ENCODE measurements at regions not wholly inside any gene's neighbourhood (a gene's known extent, or its start where the extent isn't known, plus 50 kb on each side); places are given as distances from the start of the nearest gene placed in this dataset.

- TF ChIP-seq CTCF (IDR thresholded peaks at IDR 0.05; ENCODE audit: poor library complexity, severe bottlenecking) (no peak), RAD21 (conservative IDR thresholded peaks at IDR 0.05) (no peak)
Observed at GRCh38 chr12:59871779-59872178, 275.9 kb downstream of the SLC16A7 start.

Data from neural cell (in vitro differentiated cells).